H1 (cell line): ENCODE measurements at regions not wholly inside any gene's neighbourhood (a gene's known extent, or its start where the extent isn't known, plus 50 kb on each side); places are given as distances from the start of the nearest gene placed in this dataset.

Experiments
- CTCF ChIA-PET: fragments of 300-600 bp; sonication (Branson Sonifier 250); formaldehyde crosslinking; loops from one replicate; lab custom pipeline; 2021; ENCODE audit not compliant: partially characterized antibody; lab: Charles Lee
- POLR2A ChIA-PET: fragments of 300-600 bp; sonication (Branson Sonifier 250); formaldehyde crosslinking; loops from one replicate; lab custom pipeline; 2021; ENCODE audit warnings: inconsistent platforms; ENCODE audit not compliant: partially characterized antibody; lab: Charles Lee
- DNase-seq, 2 experiments: peaks; one replicate each; pipeline versions ENCODE4 v3.0.0 to v3.0.0-alpha.2; 2010 to 2022; ENCODE audit warnings: low spot score in 2 of 2, low read depth in 1 of 2, mixed read lengths in 1 of 2
- FAIRE-seq: peaks from 2 replicates; lab custom pipeline; 2011; peaks lifted over from hg19 to GRCh38; lab: Jason Lieb, UNC
- H2AFZ ChIP-seq: 2 replicates; pipeline ENCODE4 v1.8.1; 2012; ENCODE audit warnings: low read length, inconsistent platforms
- H2AK5ac ChIP-seq: 2 replicates; pipeline ENCODE4 v1.6.1; 2013; ENCODE audit warnings: low read depth, low read length
- H2BK120ac ChIP-seq: replicated peaks from 2 replicates; pipeline ENCODE3; 2013; ENCODE audit warnings: low read depth, low read length, inconsistent platforms
- H2BK12ac ChIP-seq: 2 replicates; pipeline ENCODE4 v1.6.1; 2013; ENCODE audit warnings: low read depth, low read length
- H2BK15ac ChIP-seq: 2 replicates; pipeline ENCODE4 v1.6.1; 2013; ENCODE audit warnings: low read length
- H2BK20ac ChIP-seq: 2 replicates; pipeline ENCODE4 v1.6.1; 2013; ENCODE audit warnings: low read length
- H2BK5ac ChIP-seq: 2 replicates; pipeline ENCODE4 v1.6.1; 2013; ENCODE audit warnings: low read depth, low read length
- H3K14ac ChIP-seq: 2 replicates; pipeline ENCODE4 v1.6.1; 2013; ENCODE audit warnings: inconsistent platforms; ENCODE audit not compliant: insufficient read length
- H3K18ac ChIP-seq: 2 replicates; pipeline ENCODE4 v1.6.1; 2013; ENCODE audit warnings: low read length; ENCODE audit errors: extremely low read depth
- H3K23ac ChIP-seq: 2 replicates; pipeline ENCODE4 v1.6.1; 2013; ENCODE audit warnings: inconsistent platforms; ENCODE audit not compliant: insufficient read length
- H3K23me2 ChIP-seq: 2 replicates; pipeline ENCODE4 v1.6.1; 2013; ENCODE audit warnings: low read depth, low read length
- H3K27ac ChIP-seq: 2 replicates; pipeline ENCODE4 v1.6.1; 2011; ENCODE audit warnings: low read depth, low read length, inconsistent platforms
- H3K27me3 ChIP-seq, 4 experiments: replicated peaks in 1 of 4; 1 replicate in 1 of 4; 2 replicates in 3 of 4; pipeline versions ENCODE4 v1.6.1 to v1.8.1; 2011 to 2013; ENCODE audit warnings: low read length in 3 of 4, mild to moderate bottlenecking in 3 of 4, inconsistent platforms in 2 of 4, mixed read lengths in 2 of 4, moderate library complexity in 1 of 4; ENCODE audit not compliant: control insufficient read depth in 3 of 4, insufficient read depth in 3 of 4; ENCODE audit errors: extremely low read depth in 1 of 4
- H3K36me3 ChIP-seq, 4 experiments: 2 replicates each; pipeline versions ENCODE4 v1.6.1 to v1.8.1; 2011 to 2013; ENCODE audit warnings: mild to moderate bottlenecking in 4 of 4, low read length in 3 of 4, moderate library complexity in 2 of 4, control low read depth in 1 of 4, inconsistent platforms in 1 of 4; ENCODE audit not compliant: insufficient read depth in 4 of 4, control insufficient read depth in 2 of 4
- H3K4ac ChIP-seq: replicated peaks from 2 replicates; pipeline ENCODE3; 2013; ENCODE audit warnings: low read length, low read depth, mixed read lengths, inconsistent platforms; ENCODE audit not compliant: insufficient read length
- H3K4me1 ChIP-seq, 4 experiments: replicated peaks in 1 of 4; 1 replicate in 1 of 4; 2 replicates in 3 of 4; pipeline versions ENCODE4 v1.6.1 to v1.8.1; 2011 to 2013; ENCODE audit warnings: low read length in 3 of 4, inconsistent platforms in 2 of 4, mixed read lengths in 1 of 4; ENCODE audit not compliant: insufficient read depth in 4 of 4, control insufficient read depth in 3 of 4
- H3K4me2 ChIP-seq, 2 experiments: 2 replicates each; pipeline versions ENCODE4 v1.6.1 to v1.8.1; 2011 to 2013; ENCODE audit warnings: low read depth in 2 of 2, low read length in 2 of 2, control low read depth in 1 of 2, inconsistent platforms in 1 of 2, mild to moderate bottlenecking in 1 of 2; ENCODE audit not compliant: insufficient read depth in 1 of 2
- H3K4me3 ChIP-seq, 4 experiments: fragments of 200-600, 300-600 bp in 1 of 4; sonication (generic), shearing (Covaris generic), sonication (Bioruptor Twin) in 1 of 4; 2 replicates each; pipeline versions ENCODE4 v1.5.1 to v1.8.1; 2011 to 2016; ENCODE audit warnings: low read length in 4 of 4, low read depth in 3 of 4, control low read depth in 2 of 4, inconsistent platforms in 2 of 4, mild to moderate bottlenecking in 2 of 4, mixed read lengths in 1 of 4, moderate library complexity in 1 of 4; ENCODE audit not compliant: insufficient read depth in 2 of 4; ENCODE audit errors: extremely low read depth in 1 of 4
- H3K56ac ChIP-seq: replicated peaks from 2 replicates; pipeline ENCODE3; 2013; ENCODE audit warnings: low read depth, mild to moderate bottlenecking, mixed read lengths, low read length, inconsistent platforms; ENCODE audit not compliant: insufficient read length
- H3K79me1 ChIP-seq: 2 replicates; pipeline ENCODE4 v1.6.1; 2013; ENCODE audit warnings: low read depth, low read length, control low read depth
- H3K79me2 ChIP-seq, 2 experiments: 2 replicates each; pipeline versions ENCODE4 v1.6.1 to v1.8.1; 2012 to 2013; ENCODE audit warnings: low read length in 2 of 2, mild to moderate bottlenecking in 2 of 2, inconsistent platforms in 1 of 2; ENCODE audit not compliant: insufficient read depth in 2 of 2, control insufficient read depth in 1 of 2
- H3K9ac ChIP-seq, 4 experiments: replicated peaks in 1 of 4; 1 replicate in 1 of 4; 2 replicates in 3 of 4; pipeline versions ENCODE4 v1.6.1 to v1.8.1; 2011 to 2013; ENCODE audit warnings: low read depth in 3 of 4, low read length in 3 of 4, control low read depth in 2 of 4, mild to moderate bottlenecking in 2 of 4, moderate library complexity in 2 of 4, inconsistent platforms in 1 of 4; ENCODE audit errors: extremely low read depth in 1 of 4
- H3K9me3 ChIP-seq, 2 experiments: 2 replicates each; pipeline versions ENCODE4 v1.6.1 to v1.8.1; 2012 to 2013; ENCODE audit warnings: mild to moderate bottlenecking in 2 of 2, moderate library complexity in 2 of 2, control low read depth in 1 of 2, inconsistent platforms in 1 of 2, low read depth in 1 of 2, low read length in 1 of 2, mixed read lengths in 1 of 2; ENCODE audit not compliant: insufficient read depth in 2 of 2
- H4K20me1 ChIP-seq, 2 experiments: replicated peaks in 1 of 2; 2 replicates each; pipeline versions ENCODE3 to v1.8.1; 2011 to 2013; ENCODE audit warnings: inconsistent platforms in 2 of 2, low read length in 2 of 2, mild to moderate bottlenecking in 1 of 2; ENCODE audit not compliant: insufficient read depth in 2 of 2, control insufficient read depth in 1 of 2
- H4K5ac ChIP-seq: 2 replicates; pipeline ENCODE4 v1.6.1; 2013; ENCODE audit warnings: low read length, low read depth, mixed read lengths, inconsistent platforms; ENCODE audit not compliant: insufficient read length
- H4K8ac ChIP-seq: 2 replicates; pipeline ENCODE4 v1.8.0; 2013; ENCODE audit warnings: mild to moderate bottlenecking, moderate library complexity, low read length, inconsistent platforms; ENCODE audit not compliant: insufficient read depth; ENCODE audit errors: extremely low read depth
- H4K91ac ChIP-seq: replicated peaks from 2 replicates; pipeline ENCODE3; 2013; ENCODE audit warnings: low read length, mixed read lengths, inconsistent platforms; ENCODE audit not compliant: insufficient read length
- GABPA ChIP-seq: IDR thresholded peaks from 2 replicates; pipeline ENCODE4 v1.6.1; 2011; ENCODE audit warnings: mild to moderate bottlenecking, low read length, moderate library complexity, borderline replicate concordance; ENCODE audit not compliant: insufficient read depth
- SAP30 ChIP-seq: fragments of 300-600 bp; sonication (generic); IDR thresholded peaks from 2 replicates; pipeline ENCODE4 v1.7.1; 2012; ENCODE audit warnings: low read length, moderate library complexity, mild to moderate bottlenecking, inconsistent platforms; ENCODE audit not compliant: insufficient read depth, insufficient replicate concordance
- WGBS, 2 experiments: shearing (Covaris generic) in 1 of 2; methylation state at CpG; one replicate each; pipeline versions ENCODE4 v1.1.6 to v1.1.7; 2013 to 2015; ENCODE audit warnings: low lambda C conversion rate in 2 of 2, mixed read lengths in 2 of 2, inconsistent platforms in 1 of 2, low coverage in 1 of 2, missing lambda C conversion rate in 1 of 2; ENCODE audit not compliant: insufficient replicate concordance in 2 of 2, insufficient coverage in 1 of 2, insufficient read length in 1 of 2; ENCODE audit errors: extremely low coverage in 1 of 2, missing lambda C conversion rate in 1 of 2; 5-methylcytosine and 5-hydroxymethylcytosine counted together
- TF ChIP-seq, protein P1 (sequence below): IDR thresholded peaks from 2 replicates; pipeline ENCODE4 v1.6.1; 2011; ENCODE audit warnings: low read depth, mild to moderate bottlenecking, low read length; ENCODE audit not compliant: insufficient read depth

DNA sequence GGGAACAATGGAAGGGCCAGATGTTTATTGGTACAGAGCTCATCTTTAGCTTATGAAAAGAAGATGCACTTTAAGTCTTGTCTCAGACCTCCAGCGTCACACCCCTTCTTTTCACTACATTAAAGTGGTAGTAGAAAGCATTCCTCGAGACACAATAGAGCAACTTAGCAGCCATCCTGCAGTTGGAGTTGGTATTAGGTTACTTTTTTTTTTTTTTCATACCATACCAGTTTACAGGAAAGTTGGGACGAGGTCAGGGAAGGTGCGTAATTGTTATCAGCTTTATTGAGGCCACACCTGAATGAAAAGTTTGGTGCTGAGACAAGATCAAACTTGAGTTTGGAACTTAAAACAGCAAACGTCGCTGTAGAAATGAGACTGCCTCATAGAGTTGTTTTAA is 203.8 kb downstream of the SOX2 start:
- peak; percentile 70 for FAIRE-seq
- Histone ChIP-seq H2BK12ac (peak overlapping the region; percentile 85; the same call in 1 of the 2 replicates), H3K27ac (no peak overlapping the region), H4K91ac (no peak overlapping the region), H3K27me3 (no peaks in the 10 kb centered on the region)
- no peak for DNase-seq
- no peak for TF ChIP-seq SAP30
- TF ChIP-seq, protein P1, sequence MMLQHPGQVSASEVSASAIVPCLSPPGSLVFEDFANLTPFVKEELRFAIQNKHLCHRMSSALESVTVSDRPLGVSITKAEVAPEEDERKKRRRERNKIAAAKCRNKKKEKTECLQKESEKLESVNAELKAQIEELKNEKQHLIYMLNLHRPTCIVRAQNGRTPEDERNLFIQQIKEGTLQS: no peak
- TF ChIP-seq GABPA: no peak
- TF ChIP-seq, all 59 proteins: peak for 0
- Histone ChIP-seq H2BK20ac (no peak overlapping the region), H3K36me3 (no peaks in the 10 kb centered on the region), H3K4me3 (no peak overlapping the region), H2BK15ac (no peak overlapping the region), H3K23me2 (no peaks in the 10 kb centered on the region; the same call in 1 of the 2 replicates), H2AK5ac (no peak overlapping the region), H3K79me2 (no peaks in the 10 kb centered on the region), H4K8ac (no peak overlapping the region), H3K14ac (no peak overlapping the region), H4K5ac (no peak overlapping the region), H3K9me3 (no peaks in the 10 kb centered on the region), H2BK120ac (no peak overlapping the region), H3K9ac (no peak overlapping the region), H2AFZ (0 out of 2 replicates have a peak overlapping the region, but pooled peaks have one; percentile 7), H3K56ac (no peak overlapping the region), H3K4me2 (peak overlapping the region; percentile 9 to 52; a peak in 3 of 4 replicates), H3K23ac (no peak overlapping the region), H4K20me1 (no peaks in the 10 kb centered on the region), H3K4ac (no peak overlapping the region), H2BK5ac (0 out of 2 replicates have a peak overlapping the region, but pooled peaks have one; percentile 38), H3K4me1 (peaks cover 0 to 17% (median 11%) of the 10 kb centered on the region in 4 experiments; a peak in 4 of 7 replicates), H3K79me1 (no peaks in the 10 kb centered on the region), H3K18ac (no peak overlapping the region; the same call in 1 of the 2 replicates)
- WGBS, 2 experiments: 44% methylated on average over 6 of the region's 6 CpGs; no CpG with 5 or more reads in 1 of the 2 experiments
- ChIA-PET CTCF (interaction anchor here (0.6 to 1.7 kb wide), 8 partner anchors 13 to 751 kb away, joined by 3 to 5 read pairs (median 4); no protein-coding TSS in a partner anchor), POLR2A (interaction anchor here (0.9 to 1.1 kb wide), 2 partner anchors 8 to 9 kb away, joined by 3 read pairs; no protein-coding TSS in a partner anchor)
